ENCODE measurements at regions not wholly inside any gene's neighbourhood (a gene's known extent, or its start where the extent isn't known, plus 50 kb on each side); places are given as distances from the start of the nearest gene placed in this dataset.
"Not testable (repeated sequence)": the region's sequence is repeated elsewhere in the genome, so short reads cannot be mapped to it uniquely, and the experiment has no call there.

GRCh38 chr12:9365296-9365695 lies 157.1 kb upstream of the PZP start:
- Mint-ChIP-seq H3K4me1 (ENCODE audit: low read depth, unreplicated experiment) (peaks cover 22% of the 10 kb centered on the region), H3K27me3 (ENCODE audit: unreplicated experiment) (no peaks in the 10 kb centered on the region), H3K27ac (ENCODE audit: unreplicated experiment) (peak overlapping the region; percentile 28), H3K9me3 (ENCODE audit: low read depth, unreplicated experiment) (no peaks in the 10 kb centered on the region), H3K36me3 (ENCODE audit: insufficient read depth, unreplicated experiment) (no peaks in the 10 kb centered on the region), H3K4me3 (ENCODE audit: low read depth, unreplicated experiment) (peak overlapping the region; percentile 47)
- intact Hi-C loops (cut with micrococcal nuclease; ENCODE audit: unreplicated experiment): no loop called here
- CTCF ChIA-PET: interaction anchor here (1.5 kb wide), 1 partner anchor 34 kb away, joined by 4 read pairs; no protein-coding TSS in a partner anchor
- TF ChIP-seq, protein P1, sequence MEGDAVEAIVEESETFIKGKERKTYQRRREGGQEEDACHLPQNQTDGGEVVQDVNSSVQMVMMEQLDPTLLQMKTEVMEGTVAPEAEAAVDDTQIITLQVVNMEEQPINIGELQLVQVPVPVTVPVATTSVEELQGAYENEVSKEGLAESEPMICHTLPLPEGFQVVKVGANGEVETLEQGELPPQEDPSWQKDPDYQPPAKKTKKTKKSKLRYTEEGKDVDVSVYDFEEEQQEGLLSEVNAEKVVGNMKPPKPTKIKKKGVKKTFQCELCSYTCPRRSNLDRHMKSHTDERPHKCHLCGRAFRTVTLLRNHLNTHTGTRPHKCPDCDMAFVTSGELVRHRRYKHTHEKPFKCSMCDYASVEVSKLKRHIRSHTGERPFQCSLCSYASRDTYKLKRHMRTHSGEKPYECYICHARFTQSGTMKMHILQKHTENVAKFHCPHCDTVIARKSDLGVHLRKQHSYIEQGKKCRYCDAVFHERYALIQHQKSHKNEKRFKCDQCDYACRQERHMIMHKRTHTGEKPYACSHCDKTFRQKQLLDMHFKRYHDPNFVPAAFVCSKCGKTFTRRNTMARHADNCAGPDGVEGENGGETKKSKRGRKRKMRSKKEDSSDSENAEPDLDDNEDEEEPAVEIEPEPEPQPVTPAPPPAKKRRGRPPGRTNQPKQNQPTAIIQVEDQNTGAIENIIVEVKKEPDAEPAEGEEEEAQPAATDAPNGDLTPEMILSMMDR (IDR thresholded peaks at IDR 0.05; ENCODE audit: unreplicated experiment): no peak
- no TSS peak for BruUV-seq (replicated peaks)
- no peak for DNase-seq

DNA sequence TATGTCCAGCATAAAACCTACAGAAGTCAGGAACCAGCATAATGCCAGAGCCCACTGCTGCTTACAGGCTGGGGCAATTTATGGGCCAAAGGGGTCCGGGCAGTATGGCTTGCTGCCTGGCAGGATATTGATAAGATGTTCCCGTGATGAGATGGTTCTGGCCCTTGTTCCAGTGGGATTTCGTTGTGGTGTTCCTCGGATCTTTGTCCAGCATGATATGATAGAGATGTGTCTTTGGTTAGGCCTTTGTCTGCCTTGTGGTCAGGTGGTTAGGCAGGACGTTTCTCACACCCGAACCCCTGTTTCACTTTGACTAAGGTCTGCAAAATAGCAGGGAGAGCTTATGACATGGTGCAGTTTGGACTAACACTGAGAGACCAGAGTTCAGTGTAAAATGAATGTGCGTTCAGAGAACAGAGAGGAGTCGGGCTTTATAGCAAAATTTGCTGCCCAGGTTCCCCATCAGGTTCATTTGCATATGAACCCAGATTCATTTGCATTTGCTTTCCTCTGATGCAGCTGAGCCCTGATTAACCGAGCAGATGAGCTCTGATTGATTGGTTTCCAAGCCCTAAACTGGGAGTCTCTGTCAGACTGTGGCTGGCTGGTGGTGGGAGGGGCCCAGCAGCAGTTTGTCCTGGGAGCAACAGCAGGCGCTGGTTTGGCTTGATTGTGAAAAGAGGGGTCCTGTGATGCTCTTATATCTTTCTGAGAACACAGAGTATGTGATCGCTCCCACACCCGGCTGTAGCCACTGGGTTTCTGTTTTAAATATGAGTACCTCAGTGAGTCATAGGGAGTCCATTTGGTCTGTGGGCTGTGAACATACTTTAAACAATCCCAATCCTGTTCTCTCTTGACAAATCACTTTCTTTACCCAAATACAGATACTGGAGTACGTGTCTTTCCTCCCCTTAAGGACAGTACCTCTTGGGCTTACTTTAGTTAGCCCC lies 156.3 kb upstream of the PZP start:
- peaks cover 22% of the 10 kb centered on the region for H3K4me1 Mint-ChIP-seq (ENCODE audit: low read depth, unreplicated experiment)
- no peaks in the 10 kb centered on the region for H3K36me3 Mint-ChIP-seq (ENCODE audit: insufficient read depth, unreplicated experiment)
- H3K27ac Mint-ChIP-seq (ENCODE audit: unreplicated experiment): peak overlapping the region; percentile 28
- CTCF ChIA-PET: interaction anchor here (1.5 kb wide), 1 partner anchor 33 kb away, joined by 4 read pairs; no protein-coding TSS in a partner anchor
- intact Hi-C loops (cut with micrococcal nuclease; ENCODE audit: unreplicated experiment): no loop called here
- peak; percentile 17 for DNase-seq
- peak overlapping the region; percentile 47 for H3K4me3 Mint-ChIP-seq (ENCODE audit: low read depth, unreplicated experiment)
- no TSS peak for BruUV-seq (replicated peaks)
- TF ChIP-seq, protein P1 (IDR thresholded peaks at IDR 0.05; ENCODE audit: unreplicated experiment): no peak
- no peaks in the 10 kb centered on the region for H3K27me3 Mint-ChIP-seq (ENCODE audit: unreplicated experiment)
- H3K9me3 Mint-ChIP-seq (ENCODE audit: low read depth, unreplicated experiment): no peaks in the 10 kb centered on the region

DNA sequence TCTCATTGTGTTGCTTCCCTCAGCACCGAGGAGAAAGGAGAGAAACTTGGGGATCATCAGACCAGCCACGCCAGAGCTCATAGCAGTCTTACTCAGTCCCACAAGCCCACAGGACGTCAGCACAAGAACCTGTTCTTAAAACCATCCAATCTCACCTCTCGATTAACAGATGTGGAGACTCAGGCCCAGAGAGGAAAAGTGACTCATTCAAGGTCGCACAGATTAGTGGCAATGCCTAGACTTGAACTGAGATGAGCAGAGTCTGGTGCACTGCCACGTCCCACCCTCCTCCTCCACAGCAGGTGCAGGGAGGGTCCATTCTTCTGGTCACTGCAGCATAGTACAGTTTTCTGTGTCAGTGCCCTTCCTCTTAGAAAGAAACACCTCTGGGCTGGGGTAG lies 154.9 kb upstream of the PZP start:
- no TSS peak for BruUV-seq (replicated peaks)
- no peak for DNase-seq
- Mint-ChIP-seq H3K36me3 (ENCODE audit: insufficient read depth, unreplicated experiment) (no peaks in the 10 kb centered on the region), H3K9me3 (ENCODE audit: low read depth, unreplicated experiment) (peaks cover under 1% of the 10 kb centered on the region), H3K27me3 (ENCODE audit: unreplicated experiment) (no peaks in the 10 kb centered on the region), H3K27ac (ENCODE audit: unreplicated experiment) (no peak overlapping the region), H3K4me3 (ENCODE audit: low read depth, unreplicated experiment) (no peak overlapping the region), H3K4me1 (ENCODE audit: low read depth, unreplicated experiment) (peaks cover 22% of the 10 kb centered on the region)
- TF ChIP-seq, protein P1 (IDR thresholded peaks at IDR 0.05; ENCODE audit: unreplicated experiment): no peak
- intact Hi-C loops (cut with micrococcal nuclease; ENCODE audit: unreplicated experiment): no loop called here
- CTCF ChIA-PET: no interaction called here

DNA sequence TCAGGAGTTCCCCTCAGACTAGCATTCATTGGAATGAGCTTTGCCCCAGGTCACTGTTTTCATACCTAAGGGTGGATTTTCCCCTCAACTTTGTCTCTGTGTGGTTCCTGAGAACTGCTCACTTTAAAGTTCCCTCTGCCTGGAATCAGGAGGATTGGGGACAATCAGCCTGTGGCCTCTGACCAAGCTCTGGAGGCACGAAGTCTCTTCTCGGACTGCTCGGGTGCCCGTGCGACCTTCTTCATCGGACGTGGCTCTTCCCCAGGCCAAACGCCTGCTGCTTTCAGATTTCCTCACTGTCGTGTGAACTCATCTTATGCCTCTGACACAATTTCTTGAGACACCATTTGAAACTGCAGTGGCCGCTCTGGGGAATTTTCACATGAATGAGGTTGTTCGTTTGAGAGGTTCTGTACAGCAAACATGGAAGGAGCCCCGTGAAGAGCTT lies 153.7 kb upstream of the PZP start:
- no TSS peak for BruUV-seq (replicated peaks)
- CTCF ChIA-PET: no interaction called here
- TF ChIP-seq, protein P1 (IDR thresholded peaks at IDR 0.05; ENCODE audit: unreplicated experiment): no peak
- peaks cover 22% of the 10 kb centered on the region for H3K4me1 Mint-ChIP-seq (ENCODE audit: low read depth, unreplicated experiment)
- no peaks in the 10 kb centered on the region for H3K36me3 Mint-ChIP-seq (ENCODE audit: insufficient read depth, unreplicated experiment)
- peaks cover 7% of the 10 kb centered on the region for H3K9me3 Mint-ChIP-seq (ENCODE audit: low read depth, unreplicated experiment)
- H3K27me3 Mint-ChIP-seq (ENCODE audit: unreplicated experiment): no peaks in the 10 kb centered on the region
- no peak overlapping the region for H3K4me3 Mint-ChIP-seq (ENCODE audit: low read depth, unreplicated experiment)
- H3K27ac Mint-ChIP-seq (ENCODE audit: unreplicated experiment): no peak overlapping the region
- intact Hi-C loops (cut with micrococcal nuclease; ENCODE audit: unreplicated experiment): no loop called here
- DNase-seq: no peak

- CTCF ChIA-PET; H3K36me3 Mint-ChIP-seq (ENCODE audit: insufficient read depth, unreplicated experiment); H3K27me3 Mint-ChIP-seq (ENCODE audit: unreplicated experiment); intact Hi-C loops (cut with micrococcal nuclease; ENCODE audit: unreplicated experiment); H3K4me1 Mint-ChIP-seq (ENCODE audit: low read depth, unreplicated experiment); H3K4me3 Mint-ChIP-seq (ENCODE audit: low read depth, unreplicated experiment); BruUV-seq (replicated peaks): not testable (repeated sequence)
- peak; percentile 35 for DNase-seq
- peak overlapping the region; percentile 75 for H3K27ac Mint-ChIP-seq (ENCODE audit: unreplicated experiment)
- H3K9me3 Mint-ChIP-seq (ENCODE audit: low read depth, unreplicated experiment): peaks cover 11% of the 10 kb centered on the region
Observed at GRCh38 chr12:9354009-9354754, 146.0 kb upstream of the PZP start.

Measured in Calu3 (cell line).